PFSK-1 (cell line): ENCODE measurements at regions not wholly inside any gene's neighbourhood (a gene's known extent, or its start where the extent isn't known, plus 50 kb on each side); places are given as distances from the start of the nearest gene placed in this dataset.

Experiments
- POLR2AphosphoS5 ChIP-seq: IDR thresholded peaks from 2 replicates; pipeline ENCODE4 v1.6.1; 2012; ENCODE audit warnings: low read depth, mild to moderate bottlenecking, control low read depth, low read length, moderate library complexity
- TAF1 ChIP-seq: IDR thresholded peaks from 2 replicates; pipeline ENCODE4 v1.6.1; 2012; ENCODE audit warnings: low read length, control low read depth, borderline replicate concordance; ENCODE audit not compliant: insufficient read depth

DNA sequence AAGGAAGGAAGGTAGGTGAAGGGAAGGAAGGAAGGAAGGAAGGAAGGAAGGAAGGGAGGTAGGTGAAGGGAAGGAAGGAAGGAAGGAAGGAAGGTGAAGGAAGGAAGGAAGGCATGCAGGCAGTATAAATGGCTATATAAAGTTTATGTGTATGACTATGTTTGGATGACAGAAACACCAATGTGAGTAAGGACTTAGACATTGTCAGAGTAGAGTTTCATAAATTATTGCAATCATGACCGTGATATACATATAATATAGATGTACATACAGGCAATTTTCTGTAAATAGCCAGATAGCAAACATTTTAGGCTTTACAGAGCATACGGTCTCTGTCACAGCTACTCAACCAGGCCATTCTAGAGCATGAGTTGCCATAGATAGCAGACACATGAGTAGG is 133.8 kb upstream of the AKR1E2 start:
- TF ChIP-seq TAF1, result no peak
- TF ChIP-seq POLR2AphosphoS5, result no peak
